ENCODE measurements at regions not wholly inside any gene's neighbourhood (a gene's known extent, or its start where the extent isn't known, plus 50 kb on each side); places are given as distances from the start of the nearest gene placed in this dataset.

DNA sequence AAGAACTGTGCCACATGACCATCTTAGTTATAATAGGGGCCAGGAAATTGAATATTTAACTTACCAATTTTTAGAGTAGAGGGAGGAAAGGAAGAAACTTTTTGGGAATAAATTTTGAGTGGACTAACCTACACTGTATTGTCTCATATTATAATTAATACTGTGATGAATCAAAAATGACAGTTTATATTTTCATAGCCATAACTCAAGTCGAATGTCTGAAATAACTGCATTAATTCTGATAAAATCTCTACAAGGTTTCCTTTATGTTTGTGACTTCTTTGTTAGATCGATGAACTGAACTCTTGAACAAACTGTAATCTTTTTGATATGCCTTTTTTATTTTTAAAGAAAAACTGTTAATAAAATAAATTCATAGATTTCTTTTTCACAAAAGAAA lies 132.8 kb upstream of the DPH6 start:
- TF ChIP-seq POLR2A (IDR thresholded peaks at IDR 0.05) (no peak), EP300 (IDR thresholded peaks at IDR 0.05) (no peak)
